ENCODE measurements at regions not wholly inside any gene's neighbourhood (a gene's known extent, or its start where the extent isn't known, plus 50 kb on each side); places are given as distances from the start of the nearest gene placed in this dataset.
A peak's percentile ranks its signal among the peaks of the same experiment; 100 is the strongest.

DNA sequence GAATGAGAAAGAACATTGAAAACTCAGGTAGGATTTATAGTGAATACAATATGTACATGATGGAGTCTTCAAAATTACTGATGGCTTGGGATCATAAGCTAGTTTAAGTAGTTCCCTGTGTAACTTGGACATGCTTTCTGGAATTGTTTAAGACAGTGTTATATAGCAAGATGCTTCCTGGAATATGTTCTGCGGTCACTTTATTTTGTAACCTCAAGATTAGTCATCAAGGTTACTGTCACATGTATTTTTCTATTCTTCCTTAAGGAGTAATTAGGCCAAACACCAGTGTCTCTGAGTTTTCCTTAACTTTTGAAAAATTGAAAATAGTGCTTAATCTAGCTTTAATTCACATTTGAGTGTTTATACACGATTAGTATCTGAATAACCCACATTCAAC is 760.3 kb upstream of the ARRDC4 start:
- TF ChIP-seq TAF1 (IDR thresholded peaks at IDR 0.05; ENCODE audit: low read depth) (no peak), EP300 (IDR thresholded peaks at IDR 0.05; ENCODE audit: borderline replicate concordance) (no peak), TEAD4 (IDR thresholded peaks at IDR 0.05) (no peak), TCF12 (IDR thresholded peaks at IDR 0.05; ENCODE audit: low read depth) (no peak), ZBTB7A (IDR thresholded peaks at IDR 0.05; ENCODE audit: low read depth) (no peak), CEBPB (IDR thresholded peaks at IDR 0.05) (no peak), FOXM1 (IDR thresholded peaks at IDR 0.05; ENCODE audit: borderline replicate concordance, low read depth) (no peak), RAD21 (IDR thresholded peaks at IDR 0.05; ENCODE audit: low read depth) (no peak)

DNA sequence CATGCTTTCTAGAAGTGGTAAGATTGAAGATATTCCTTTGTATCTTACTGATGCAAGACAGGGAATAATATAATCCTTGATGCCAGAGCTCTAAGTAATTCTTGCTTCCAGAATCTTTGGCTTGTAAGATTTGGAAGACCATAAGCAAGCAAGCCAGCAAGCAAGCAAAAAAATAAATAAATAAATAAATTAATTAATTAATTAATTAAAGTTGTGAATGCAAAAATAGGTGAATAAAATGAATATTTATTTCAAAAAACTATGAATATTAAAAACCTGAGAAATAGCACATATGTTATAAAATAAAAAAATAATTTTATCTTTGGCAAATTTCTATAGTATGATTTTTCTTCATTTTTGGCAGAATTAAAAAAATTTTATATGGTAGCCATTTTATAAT is 750.2 kb upstream of the ARRDC4 start:
- TF ChIP-seq, protein P1, sequence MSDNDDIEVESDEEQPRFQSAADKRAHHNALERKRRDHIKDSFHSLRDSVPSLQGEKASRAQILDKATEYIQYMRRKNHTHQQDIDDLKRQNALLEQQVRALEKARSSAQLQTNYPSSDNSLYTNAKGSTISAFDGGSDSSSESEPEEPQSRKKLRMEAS (IDR thresholded peaks at IDR 0.05), result no peak
- no peak for TF ChIP-seq FOXM1 (IDR thresholded peaks at IDR 0.05; ENCODE audit: borderline replicate concordance, low read depth)
- no peak for TF ChIP-seq CREB1 (IDR thresholded peaks at IDR 0.05; ENCODE audit: low read depth)
- TF ChIP-seq EP300 (IDR thresholded peaks at IDR 0.05; ENCODE audit: borderline replicate concordance), result no peak
- no peak for TF ChIP-seq EGR1 (IDR thresholded peaks at IDR 0.05)
- TF ChIP-seq YY1 (IDR thresholded peaks at IDR 0.05; ENCODE audit: low read depth), result no peak
- TF ChIP-seq ZBTB7A (IDR thresholded peaks at IDR 0.05; ENCODE audit: low read depth), result no peak
- TF ChIP-seq TCF12 (IDR thresholded peaks at IDR 0.05; ENCODE audit: low read depth), result no peak

DNA sequence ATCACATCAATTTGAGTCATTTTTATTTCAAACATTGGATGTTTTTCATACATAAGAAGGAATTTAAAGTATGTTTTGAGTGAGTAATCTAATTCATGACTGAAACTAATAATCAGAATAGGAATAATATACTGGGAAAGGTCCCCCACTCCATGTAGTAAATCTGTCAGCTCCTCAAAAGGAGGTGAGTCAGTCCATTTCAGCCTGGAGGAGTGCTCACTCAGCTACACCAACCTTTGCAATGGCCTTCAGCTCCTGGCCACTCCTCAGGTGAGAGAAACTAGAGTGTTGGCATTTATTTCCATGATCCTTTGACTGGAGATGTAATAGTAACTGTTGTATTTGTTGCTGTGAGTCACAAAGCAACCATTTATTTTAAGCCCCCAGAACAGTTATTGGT is 744.9 kb upstream of the ARRDC4 start:
- TF ChIP-seq YY1 (IDR thresholded peaks at IDR 0.05; ENCODE audit: low read depth) (no peak), FOXM1 (IDR thresholded peaks at IDR 0.05; ENCODE audit: borderline replicate concordance, low read depth) (no peak), EP300 (IDR thresholded peaks at IDR 0.05; ENCODE audit: borderline replicate concordance) (no peak), TEAD4 (IDR thresholded peaks at IDR 0.05) (no peak), CREB1 (IDR thresholded peaks at IDR 0.05; ENCODE audit: low read depth) (no peak), EGR1 (IDR thresholded peaks at IDR 0.05) (no peak), TAF1 (IDR thresholded peaks at IDR 0.05; ENCODE audit: low read depth) (no peak)

DNA sequence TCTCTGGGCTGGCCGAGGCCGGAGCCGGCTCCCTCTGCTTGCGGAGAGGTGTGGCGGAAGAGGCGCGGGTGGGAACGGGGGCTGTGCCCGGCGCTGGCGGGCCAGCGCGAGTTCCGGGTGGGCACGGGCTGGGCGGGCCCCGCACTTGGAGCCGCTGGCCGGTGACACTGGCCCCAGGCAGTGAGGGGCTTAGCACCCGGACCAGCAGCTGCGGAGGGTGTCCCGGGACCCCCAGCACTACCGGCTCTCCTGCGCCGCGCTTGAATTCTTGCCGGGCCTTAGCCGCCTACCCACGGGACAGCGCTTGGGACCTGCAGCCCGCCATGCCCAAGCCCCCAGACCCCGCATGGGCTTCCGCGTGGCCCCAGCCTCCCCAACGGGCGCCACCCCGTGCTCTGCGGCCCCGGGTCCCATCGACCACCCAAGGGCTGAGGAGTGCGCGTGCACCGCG is 736.3 kb upstream of the ARRDC4 start:
- no peak for TF ChIP-seq CREB1 (IDR thresholded peaks at IDR 0.05; ENCODE audit: low read depth)
- TF ChIP-seq, protein P2, sequence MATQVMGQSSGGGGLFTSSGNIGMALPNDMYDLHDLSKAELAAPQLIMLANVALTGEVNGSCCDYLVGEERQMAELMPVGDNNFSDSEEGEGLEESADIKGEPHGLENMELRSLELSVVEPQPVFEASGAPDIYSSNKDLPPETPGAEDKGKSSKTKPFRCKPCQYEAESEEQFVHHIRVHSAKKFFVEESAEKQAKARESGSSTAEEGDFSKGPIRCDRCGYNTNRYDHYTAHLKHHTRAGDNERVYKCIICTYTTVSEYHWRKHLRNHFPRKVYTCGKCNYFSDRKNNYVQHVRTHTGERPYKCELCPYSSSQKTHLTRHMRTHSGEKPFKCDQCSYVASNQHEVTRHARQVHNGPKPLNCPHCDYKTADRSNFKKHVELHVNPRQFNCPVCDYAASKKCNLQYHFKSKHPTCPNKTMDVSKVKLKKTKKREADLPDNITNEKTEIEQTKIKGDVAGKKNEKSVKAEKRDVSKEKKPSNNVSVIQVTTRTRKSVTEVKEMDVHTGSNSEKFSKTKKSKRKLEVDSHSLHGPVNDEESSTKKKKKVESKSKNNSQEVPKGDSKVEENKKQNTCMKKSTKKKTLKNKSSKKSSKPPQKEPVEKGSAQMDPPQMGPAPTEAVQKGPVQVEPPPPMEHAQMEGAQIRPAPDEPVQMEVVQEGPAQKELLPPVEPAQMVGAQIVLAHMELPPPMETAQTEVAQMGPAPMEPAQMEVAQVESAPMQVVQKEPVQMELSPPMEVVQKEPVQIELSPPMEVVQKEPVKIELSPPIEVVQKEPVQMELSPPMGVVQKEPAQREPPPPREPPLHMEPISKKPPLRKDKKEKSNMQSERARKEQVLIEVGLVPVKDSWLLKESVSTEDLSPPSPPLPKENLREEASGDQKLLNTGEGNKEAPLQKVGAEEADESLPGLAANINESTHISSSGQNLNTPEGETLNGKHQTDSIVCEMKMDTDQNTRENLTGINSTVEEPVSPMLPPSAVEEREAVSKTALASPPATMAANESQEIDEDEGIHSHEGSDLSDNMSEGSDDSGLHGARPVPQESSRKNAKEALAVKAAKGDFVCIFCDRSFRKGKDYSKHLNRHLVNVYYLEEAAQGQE (IDR thresholded peaks at IDR 0.05; ENCODE audit: low read depth), result no peak
- no peak for TF ChIP-seq CEBPB (IDR thresholded peaks at IDR 0.05)
- no peak for TF ChIP-seq RAD21 (IDR thresholded peaks at IDR 0.05; ENCODE audit: low read depth)
- TF ChIP-seq EP300 (IDR thresholded peaks at IDR 0.05; ENCODE audit: borderline replicate concordance), result no peak
- TF ChIP-seq ZBTB7A (IDR thresholded peaks at IDR 0.05; ENCODE audit: low read depth), result no peak

DNA sequence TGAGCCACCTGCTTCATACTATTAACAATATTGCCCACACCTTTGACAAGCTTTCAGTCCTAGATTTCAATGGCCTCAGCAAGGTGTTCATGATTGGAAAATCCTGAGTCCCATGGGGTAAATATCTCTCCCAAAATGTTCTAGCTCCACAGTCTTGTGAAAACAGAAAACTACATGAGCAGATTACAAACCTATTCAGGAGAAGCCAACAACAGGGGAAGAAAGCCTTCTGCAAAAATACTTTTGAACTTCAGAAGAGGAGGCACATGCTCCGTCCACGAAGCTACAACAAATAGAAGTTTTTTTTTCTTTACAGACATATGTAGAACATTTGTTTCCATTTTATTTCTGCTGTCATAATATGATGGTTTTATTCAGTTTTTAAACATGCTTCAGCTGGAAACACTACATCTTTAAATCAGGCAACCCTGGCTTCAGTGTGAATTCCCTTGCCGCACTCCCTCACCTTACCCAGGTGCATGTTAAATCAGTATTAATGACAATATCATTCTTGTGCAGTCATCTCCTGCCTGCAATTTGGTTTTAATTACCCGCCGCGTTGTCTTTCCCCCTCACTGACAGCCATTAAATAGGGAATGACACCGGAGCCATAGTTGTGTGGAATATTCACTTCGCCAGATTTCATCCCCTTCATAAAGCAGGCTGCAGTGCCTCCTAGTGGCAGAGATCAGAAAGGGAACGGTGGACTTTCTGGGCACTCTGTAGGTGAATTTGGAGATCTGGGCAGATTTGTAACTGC is 725.5 kb upstream of the ARRDC4 start:
- peak; percentile 56 for TF ChIP-seq RAD21 (IDR thresholded peaks at IDR 0.05; ENCODE audit: low read depth)
- TF ChIP-seq NFIC (IDR thresholded peaks at IDR 0.05), result no peak

DNA sequence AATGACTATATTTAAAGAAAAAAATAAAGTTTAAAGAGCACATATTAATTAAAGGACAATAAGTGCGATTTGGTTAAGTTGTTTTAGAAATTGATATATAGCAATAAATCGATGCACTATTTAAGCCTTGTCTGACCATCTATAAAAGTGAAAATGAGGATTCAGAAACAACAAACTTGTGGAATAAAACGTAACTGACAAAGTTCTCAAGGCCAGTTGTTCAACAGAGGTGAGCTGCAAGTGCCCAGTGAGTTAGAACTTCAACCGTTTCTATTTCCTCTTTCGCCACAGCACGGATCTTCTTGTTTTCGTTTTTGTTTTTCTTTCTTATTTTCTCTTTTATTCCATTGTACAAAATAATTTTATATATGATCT is 724.9 kb upstream of the ARRDC4 start:
- TF ChIP-seq CEBPB (IDR thresholded peaks at IDR 0.05) (no peak), TCF12 (IDR thresholded peaks at IDR 0.05; ENCODE audit: low read depth) (no peak), TAF1 (IDR thresholded peaks at IDR 0.05; ENCODE audit: low read depth) (no peak), YY1 (IDR thresholded peaks at IDR 0.05; ENCODE audit: low read depth) (no peak), FOXM1 (IDR thresholded peaks at IDR 0.05; ENCODE audit: borderline replicate concordance, low read depth) (no peak), CREB1 (IDR thresholded peaks at IDR 0.05; ENCODE audit: low read depth) (no peak), NFIC (IDR thresholded peaks at IDR 0.05) (no peak), ZBTB7A (IDR thresholded peaks at IDR 0.05; ENCODE audit: low read depth) (no peak), RAD21 (IDR thresholded peaks at IDR 0.05; ENCODE audit: low read depth) (no peak), TEAD4 (IDR thresholded peaks at IDR 0.05) (no peak), EGR1 (IDR thresholded peaks at IDR 0.05) (no peak), EP300 (IDR thresholded peaks at IDR 0.05; ENCODE audit: borderline replicate concordance) (no peak)
- TF ChIP-seq, protein P2 (IDR thresholded peaks at IDR 0.05; ENCODE audit: low read depth), result no peak
- TF ChIP-seq, protein P1 (IDR thresholded peaks at IDR 0.05), result no peak
- TF ChIP-seq, protein P3, sequence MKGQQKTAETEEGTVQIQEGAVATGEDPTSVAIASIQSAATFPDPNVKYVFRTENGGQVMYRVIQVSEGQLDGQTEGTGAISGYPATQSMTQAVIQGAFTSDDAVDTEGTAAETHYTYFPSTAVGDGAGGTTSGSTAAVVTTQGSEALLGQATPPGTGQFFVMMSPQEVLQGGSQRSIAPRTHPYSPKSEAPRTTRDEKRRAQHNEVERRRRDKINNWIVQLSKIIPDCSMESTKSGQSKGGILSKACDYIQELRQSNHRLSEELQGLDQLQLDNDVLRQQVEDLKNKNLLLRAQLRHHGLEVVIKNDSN (IDR thresholded peaks at IDR 0.05), result no peak
